ENCODE measurements at regions not wholly inside any gene's neighbourhood (a gene's known extent, or its start where the extent isn't known, plus 50 kb on each side); places are given as distances from the start of the nearest gene placed in this dataset.

DNA sequence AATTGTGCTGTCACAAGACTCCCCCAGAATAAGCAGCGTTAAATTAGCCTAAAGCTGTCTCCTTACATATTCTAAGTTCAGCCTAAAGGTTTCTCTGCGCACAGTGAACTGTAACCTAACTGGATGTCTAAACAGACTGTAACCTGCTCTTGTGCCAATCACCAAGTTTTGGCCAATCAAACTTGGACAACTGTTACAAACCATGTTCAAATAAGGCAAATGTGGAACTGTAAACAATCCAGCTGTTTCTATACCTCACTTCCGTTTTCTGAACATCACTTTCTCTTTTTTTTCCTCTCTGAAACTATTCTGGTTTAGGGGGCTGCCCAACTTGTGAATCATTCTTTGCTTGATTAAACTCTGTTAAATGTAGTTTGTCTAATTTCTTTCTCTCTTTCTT, 252.2 kb upstream of the HABP2 start:
- no peak for DNase-seq
- H3K27me3 ChIP-seq (ENCODE audit: insufficient read depth, low read depth, severe bottlenecking), result no peaks in the 10 kb centered on the region
- no peak overlapping the region for H3K4me3 ChIP-seq (ENCODE audit: low read depth, low read length)
- H3K27ac ChIP-seq, result no peak overlapping the region
- H3K36me3 ChIP-seq, result no peaks in the 10 kb centered on the region
- TF ChIP-seq, protein P1, sequence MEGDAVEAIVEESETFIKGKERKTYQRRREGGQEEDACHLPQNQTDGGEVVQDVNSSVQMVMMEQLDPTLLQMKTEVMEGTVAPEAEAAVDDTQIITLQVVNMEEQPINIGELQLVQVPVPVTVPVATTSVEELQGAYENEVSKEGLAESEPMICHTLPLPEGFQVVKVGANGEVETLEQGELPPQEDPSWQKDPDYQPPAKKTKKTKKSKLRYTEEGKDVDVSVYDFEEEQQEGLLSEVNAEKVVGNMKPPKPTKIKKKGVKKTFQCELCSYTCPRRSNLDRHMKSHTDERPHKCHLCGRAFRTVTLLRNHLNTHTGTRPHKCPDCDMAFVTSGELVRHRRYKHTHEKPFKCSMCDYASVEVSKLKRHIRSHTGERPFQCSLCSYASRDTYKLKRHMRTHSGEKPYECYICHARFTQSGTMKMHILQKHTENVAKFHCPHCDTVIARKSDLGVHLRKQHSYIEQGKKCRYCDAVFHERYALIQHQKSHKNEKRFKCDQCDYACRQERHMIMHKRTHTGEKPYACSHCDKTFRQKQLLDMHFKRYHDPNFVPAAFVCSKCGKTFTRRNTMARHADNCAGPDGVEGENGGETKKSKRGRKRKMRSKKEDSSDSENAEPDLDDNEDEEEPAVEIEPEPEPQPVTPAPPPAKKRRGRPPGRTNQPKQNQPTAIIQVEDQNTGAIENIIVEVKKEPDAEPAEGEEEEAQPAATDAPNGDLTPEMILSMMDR (IDR thresholded peaks at IDR 0.05; ENCODE audit: low read depth, low read length), result no peak
- H3K9me3 ChIP-seq (ENCODE audit: severe bottlenecking), result no peaks in the 10 kb centered on the region

GRCh38 chr10:113301342-113301984, 251.4 kb upstream of the HABP2 start:
- no peaks in the 10 kb centered on the region for H3K36me3 ChIP-seq
- H3K27me3 ChIP-seq (ENCODE audit: insufficient read depth, low read depth, severe bottlenecking), result no peaks in the 10 kb centered on the region
- peak; percentile 50 for DNase-seq
- TF ChIP-seq, protein P1 (IDR thresholded peaks at IDR 0.05; ENCODE audit: low read depth, low read length), result peak; percentile 47; the same call in 1 of the 2 replicates
- H3K4me3 ChIP-seq (ENCODE audit: low read depth, low read length), result no peak overlapping the region
- H3K27ac ChIP-seq, result peak overlapping the region; percentile 25
- no peaks in the 10 kb centered on the region for H3K9me3 ChIP-seq (ENCODE audit: severe bottlenecking)

GRCh38 chr10:113302062-113302461, 250.8 kb upstream of the HABP2 start:
- no peaks in the 10 kb centered on the region for H3K27me3 ChIP-seq (ENCODE audit: insufficient read depth, low read depth, severe bottlenecking)
- H3K9me3 ChIP-seq (ENCODE audit: severe bottlenecking), result no peaks in the 10 kb centered on the region
- H3K27ac ChIP-seq, result peak overlapping the region; percentile 25
- H3K4me3 ChIP-seq (ENCODE audit: low read depth, low read length), result no peak overlapping the region
- TF ChIP-seq, protein P1 (IDR thresholded peaks at IDR 0.05; ENCODE audit: low read depth, low read length), result no peak
- no peaks in the 10 kb centered on the region for H3K36me3 ChIP-seq
- peak; percentile 65 for DNase-seq

- H3K27ac ChIP-seq, result no peak overlapping the region
- DNase-seq, result no peak
- TF ChIP-seq, protein P1 (IDR thresholded peaks at IDR 0.05; ENCODE audit: low read depth, low read length), result no peak
- no peaks in the 10 kb centered on the region for H3K9me3 ChIP-seq (ENCODE audit: severe bottlenecking)
- no peaks in the 10 kb centered on the region for H3K27me3 ChIP-seq (ENCODE audit: insufficient read depth, low read depth, severe bottlenecking)
- no peaks in the 10 kb centered on the region for H3K36me3 ChIP-seq
- H3K4me3 ChIP-seq (ENCODE audit: low read depth, low read length), result no peak overlapping the region
Measured at GRCh38 chr10:113303544-113304146, 249.2 kb upstream of the HABP2 start.

DNA sequence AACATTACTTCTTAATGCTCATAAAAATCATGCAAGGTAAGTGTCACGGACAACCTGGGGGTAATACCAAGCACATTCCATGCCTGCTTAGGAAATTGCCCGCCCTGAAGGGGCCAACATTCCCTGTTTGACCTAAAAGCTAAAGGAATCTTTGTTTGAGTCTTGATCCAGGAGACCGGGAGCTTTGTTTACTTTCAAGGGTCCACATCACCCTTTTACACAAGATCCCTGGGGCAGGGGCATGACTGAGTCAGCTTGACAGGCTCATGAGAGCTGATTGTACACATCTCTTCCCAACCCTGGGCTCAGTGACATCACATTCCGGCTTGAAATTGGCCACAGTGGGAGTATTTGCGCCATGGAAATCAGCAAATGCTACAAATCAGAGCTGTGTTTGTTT, 248.1 kb upstream of the HABP2 start:
- H3K9me3 ChIP-seq (ENCODE audit: severe bottlenecking), result no peaks in the 10 kb centered on the region
- TF ChIP-seq, protein P1 (IDR thresholded peaks at IDR 0.05; ENCODE audit: low read depth, low read length), result no peak
- H3K27me3 ChIP-seq (ENCODE audit: insufficient read depth, low read depth, severe bottlenecking), result no peaks in the 10 kb centered on the region
- no peak for DNase-seq
- no peak overlapping the region for H3K27ac ChIP-seq
- no peak overlapping the region for H3K4me3 ChIP-seq (ENCODE audit: low read depth, low read length)
- H3K36me3 ChIP-seq, result no peaks in the 10 kb centered on the region

All from WERI-Rb-1 (cell line).